ENCODE measurements at regions not wholly inside any gene's neighbourhood (a gene's known extent, or its start where the extent isn't known, plus 50 kb on each side); places are given as distances from the start of the nearest gene placed in this dataset.

- no peak for DNase-seq (ENCODE audit: low read depth)
Measured at GRCh38 chr10:128617532-128617931, 491.3 kb upstream of the MKI67 start.

- no peak for DNase-seq (ENCODE audit: low read depth)
Measured at GRCh38 chr10:128622706-128623105, 496.5 kb upstream of the MKI67 start.

- DNase-seq (ENCODE audit: low read depth) = no peak
Measured at GRCh38 chr10:128623776-128624175, 497.6 kb upstream of the MKI67 start.

DNA sequence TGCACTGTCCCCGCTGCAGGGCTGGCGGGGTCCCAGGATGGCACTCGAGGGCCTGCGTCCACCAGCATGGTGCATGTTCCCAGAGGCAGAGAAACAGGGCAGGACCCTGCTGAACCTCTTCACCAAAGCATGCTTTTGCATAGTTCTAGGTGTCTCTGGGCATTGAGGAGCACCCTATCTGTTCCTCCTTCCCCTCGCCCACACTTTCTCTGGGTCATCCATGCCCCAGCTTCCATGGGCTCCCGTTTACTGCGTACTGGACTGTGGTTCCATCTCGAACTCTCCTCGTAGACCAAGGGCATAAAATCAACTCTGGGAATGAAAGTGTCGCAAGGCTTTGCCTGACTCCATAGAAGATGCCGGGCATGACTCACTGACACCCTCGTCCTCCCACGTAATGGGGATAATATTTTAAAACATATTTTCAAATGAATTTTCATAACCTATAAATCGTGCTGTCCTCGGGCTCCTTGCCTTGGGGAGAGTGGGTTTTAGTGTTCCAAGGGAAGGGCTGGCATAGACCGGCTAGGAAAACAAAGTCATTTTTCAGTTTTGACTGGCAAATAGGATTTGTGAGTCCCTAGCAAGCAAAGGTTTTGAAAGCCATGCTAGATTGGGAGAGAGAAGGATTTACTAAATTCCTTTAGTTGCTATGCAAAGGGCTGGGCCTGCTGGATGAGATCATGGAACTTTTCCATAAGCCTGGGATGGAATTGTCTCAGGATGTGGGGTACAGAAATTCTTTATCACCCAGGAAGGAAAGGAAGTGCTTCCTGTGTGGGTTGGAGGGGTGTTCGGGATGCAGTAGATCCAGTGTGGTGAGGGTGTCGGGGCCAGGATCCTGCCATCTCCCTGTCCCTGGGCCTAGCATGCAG, 498.7 kb upstream of the MKI67 start:
- no peak for DNase-seq (ENCODE audit: low read depth)

- DNase-seq (ENCODE audit: low read depth) = no peak
Measured at GRCh38 chr10:128625926-128626325, 499.7 kb upstream of the MKI67 start.

- no peak for DNase-seq (ENCODE audit: low read depth)
Measured at GRCh38 chr10:128626397-128627000, 500.3 kb upstream of the MKI67 start.

DNA sequence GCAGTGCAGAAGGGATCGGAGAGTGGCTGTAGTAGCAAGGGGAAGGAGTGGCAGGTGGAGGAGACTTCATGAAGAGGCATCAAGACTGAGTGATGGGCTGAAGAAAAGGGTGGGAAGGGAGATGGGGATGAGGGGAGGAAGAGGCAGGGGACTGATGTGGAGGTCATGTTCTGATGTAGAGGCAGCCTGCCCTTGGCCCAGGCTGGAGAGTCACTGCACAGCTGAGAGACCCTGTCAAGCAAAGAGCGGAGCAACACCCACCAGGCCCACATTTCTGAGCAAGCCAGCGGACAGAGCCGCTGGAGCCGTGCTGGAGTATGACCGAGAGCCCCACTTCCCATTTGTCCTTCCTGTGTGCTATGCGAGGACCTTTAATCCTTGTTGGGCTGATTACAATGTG, 501.6 kb upstream of the MKI67 start:
- no peak for DNase-seq (ENCODE audit: low read depth)

DNA sequence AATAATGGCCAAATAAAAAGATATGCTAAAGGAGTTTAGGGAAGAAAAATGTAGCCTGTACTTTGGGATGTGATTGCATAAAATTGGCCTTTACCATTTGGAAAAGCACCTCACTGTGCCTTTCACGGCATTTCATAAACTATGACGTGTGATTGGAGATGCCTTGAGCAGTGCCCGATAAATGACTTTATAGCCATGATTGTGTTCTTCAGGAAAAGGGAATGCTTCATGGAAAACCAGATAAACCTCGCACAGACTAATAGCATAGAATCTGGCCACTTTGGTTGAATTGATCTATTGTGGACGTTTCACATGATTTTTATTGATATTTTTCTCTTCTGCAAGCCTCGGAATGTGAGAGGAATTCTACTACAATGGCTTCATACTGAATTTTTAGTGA, 502.0 kb upstream of the MKI67 start:
- no peak for DNase-seq (ENCODE audit: low read depth)

DNA sequence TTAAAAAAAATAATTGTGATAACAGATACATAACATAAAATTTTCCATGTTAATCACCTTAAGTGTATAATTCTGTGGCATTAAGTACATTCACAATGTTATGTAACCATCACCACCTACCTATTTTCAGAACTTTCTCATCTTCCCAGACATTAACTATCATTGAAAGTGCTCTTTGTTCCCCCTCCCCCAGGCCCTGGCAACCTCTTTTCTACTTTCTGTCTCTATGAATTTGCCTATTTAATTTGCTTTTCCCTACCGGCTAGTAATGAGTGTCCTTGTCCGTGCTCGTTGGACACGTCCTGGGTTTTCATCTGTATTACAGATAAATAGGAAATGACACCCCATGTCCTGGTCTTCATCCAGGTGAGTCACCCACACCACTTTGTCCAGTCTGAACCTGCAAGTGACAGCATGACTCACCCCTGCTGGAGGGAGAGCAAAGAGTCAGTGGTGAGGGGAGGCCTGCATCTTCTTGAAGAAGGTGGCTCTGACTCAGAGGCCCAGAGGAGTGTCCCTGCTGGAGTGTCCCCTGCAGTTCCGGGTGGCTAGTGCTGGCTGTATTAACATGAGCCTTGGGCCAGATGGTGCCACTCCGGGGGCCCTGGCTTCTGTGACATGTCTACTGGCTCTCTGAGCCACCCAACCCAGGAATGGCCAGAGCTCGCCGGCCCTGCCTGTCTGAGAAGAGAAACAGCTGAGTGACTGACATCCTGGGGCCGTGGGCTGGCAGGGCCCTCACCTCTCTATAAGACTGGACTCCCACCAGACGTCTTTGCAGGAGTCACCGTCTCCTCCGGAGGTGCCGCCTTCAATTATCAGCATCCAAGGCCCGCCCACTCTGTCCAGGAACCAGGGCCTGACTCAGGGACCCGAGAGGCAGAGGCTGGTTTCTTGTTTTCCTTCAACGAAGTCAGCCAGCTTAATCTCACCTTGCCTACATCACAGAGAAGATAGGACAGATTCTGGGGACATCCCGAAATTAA, 503.2 kb upstream of the MKI67 start:
- no peak for DNase-seq (ENCODE audit: low read depth)

DNA sequence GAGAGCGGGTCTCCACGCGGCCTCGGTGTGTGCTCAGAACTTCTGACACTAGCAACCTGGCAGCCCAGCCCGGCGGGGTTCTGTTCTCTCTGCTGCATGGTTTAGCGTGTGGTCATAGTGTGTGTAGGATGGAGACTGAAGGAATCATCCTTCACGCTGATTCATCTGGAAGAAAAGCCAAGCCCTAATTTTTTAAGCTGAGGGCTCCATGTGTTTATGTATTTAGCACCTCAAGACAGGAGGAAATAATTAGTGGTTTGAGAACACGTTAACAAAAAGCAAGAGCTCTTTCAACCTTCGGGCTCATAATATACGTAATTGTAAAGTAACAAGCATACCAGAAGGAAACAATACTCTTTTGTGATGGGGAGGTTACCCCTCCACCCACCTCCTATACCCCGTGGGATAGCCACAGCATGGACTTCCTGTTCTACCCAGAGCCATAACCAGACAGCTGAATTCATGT, 504.6 kb upstream of the MKI67 start:
- DNase-seq (ENCODE audit: low read depth) = no peak

DNA sequence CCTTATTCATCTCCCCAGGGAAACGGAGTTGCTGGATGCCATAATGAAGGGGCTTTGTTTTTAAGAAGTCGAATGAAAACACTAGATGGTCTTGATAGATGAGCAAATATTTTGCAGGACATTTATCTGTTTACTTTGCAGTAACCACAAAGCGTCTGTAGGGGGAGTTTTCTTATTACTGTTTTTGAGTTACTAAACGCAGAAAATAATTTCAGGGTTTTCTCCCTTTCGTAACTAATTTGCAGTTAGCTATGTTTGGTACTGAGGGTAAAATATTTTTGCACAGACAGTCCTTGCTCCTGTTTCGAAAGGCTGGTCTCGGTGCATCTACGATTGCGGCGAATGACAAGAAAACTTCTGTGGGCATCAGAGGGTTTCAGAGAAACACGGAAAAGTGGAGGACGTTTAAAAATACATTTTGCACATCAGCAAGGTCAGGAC, 505.6 kb upstream of the MKI67 start:
- no peak for DNase-seq (ENCODE audit: low read depth)

- DNase-seq (ENCODE audit: low read depth) = no peak
Measured at GRCh38 chr10:128632694-128633093, 506.5 kb upstream of the MKI67 start.

DNA sequence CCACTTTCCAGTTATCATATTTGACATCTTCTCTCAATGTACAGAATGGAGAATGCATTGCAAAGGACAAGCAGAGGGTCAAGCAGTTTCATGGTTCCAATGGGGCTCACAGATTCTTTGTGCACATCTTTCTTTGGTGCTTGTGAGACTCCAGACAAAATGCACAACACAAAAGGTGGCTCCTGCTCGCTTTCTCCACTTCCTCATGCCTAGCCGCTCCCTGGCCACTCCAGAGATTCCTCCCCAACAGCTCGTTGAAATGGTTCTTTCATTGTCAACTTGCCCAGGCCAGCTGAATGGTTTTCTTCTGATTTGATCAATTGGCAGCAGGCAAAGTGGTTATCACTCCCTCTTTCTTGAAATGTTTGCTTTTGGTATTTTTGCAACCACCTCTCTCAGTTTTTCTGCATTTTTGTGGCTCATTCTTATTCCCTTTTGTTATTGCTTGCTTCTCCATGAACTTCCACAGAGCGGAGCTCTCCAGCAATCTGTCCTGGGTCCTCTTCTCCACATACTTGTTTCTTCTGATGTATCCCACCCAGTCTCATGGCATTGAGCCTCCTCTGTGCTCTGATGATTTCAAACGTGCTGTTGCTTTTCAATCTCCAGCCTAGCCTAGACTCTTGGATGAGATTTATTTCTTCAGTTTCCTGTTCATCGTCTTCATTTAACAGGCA, 507.8 kb upstream of the MKI67 start:
- DNase-seq (ENCODE audit: low read depth) = no peak

- DNase-seq (ENCODE audit: low read depth) = no peak
Measured at GRCh38 chr10:128642023-128642422, 515.8 kb upstream of the MKI67 start.

- no peak for DNase-seq (ENCODE audit: low read depth)
Measured at GRCh38 chr10:128642502-128642901, 516.3 kb upstream of the MKI67 start.

- DNase-seq (ENCODE audit: low read depth) = no peak
Measured at GRCh38 chr10:128643658-128644057, 517.4 kb upstream of the MKI67 start.

GRCh38 chr10:128645486-128645885, 519.3 kb upstream of the MKI67 start:
- DNase-seq (ENCODE audit: low read depth) = no peak

DNA sequence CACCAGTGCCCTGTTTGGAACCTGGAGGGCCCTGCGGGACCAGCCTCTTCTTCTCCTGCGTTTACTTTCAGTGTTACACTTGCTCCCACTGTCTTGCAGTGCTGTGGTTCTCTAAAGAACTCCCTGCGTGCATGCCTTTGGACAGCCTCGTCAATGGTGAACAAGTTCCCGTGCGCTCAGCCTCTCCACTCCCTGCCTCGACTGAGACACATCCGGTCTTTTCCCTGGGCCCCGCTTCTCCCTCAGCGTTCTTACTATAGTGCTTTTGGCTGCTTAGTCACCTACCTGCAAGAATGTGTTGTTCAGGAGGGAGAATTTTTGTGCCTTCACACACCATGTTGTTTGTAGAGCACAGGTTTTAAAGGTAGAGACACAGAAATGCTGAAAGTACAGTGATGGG, 520.7 kb upstream of the MKI67 start:
- no peak for DNase-seq (ENCODE audit: low read depth)

GRCh38 chr10:128657548-128657947, 531.3 kb upstream of the MKI67 start:
- DNase-seq (ENCODE audit: low read depth) = no peak

DNA sequence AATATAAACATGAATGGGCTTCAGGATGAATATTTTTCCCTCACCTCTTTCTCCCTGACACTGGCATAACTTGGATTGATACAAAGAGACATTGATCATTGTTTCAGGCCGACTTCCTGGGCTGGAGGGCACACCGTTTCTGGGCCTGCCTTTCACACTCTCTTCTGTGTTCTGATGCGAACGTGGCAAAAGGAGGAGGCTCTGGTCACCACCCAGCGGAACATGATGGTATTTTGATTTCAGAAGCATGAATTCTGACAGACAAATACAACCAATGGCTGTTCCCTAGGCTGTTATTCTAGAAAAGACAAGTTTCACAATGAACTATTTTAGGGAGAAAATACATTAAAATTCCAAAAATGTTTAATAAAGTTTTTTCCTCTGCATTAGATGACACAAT, 534.5 kb upstream of the MKI67 start:
- no peak for DNase-seq (ENCODE audit: low read depth)

- no peak for DNase-seq (ENCODE audit: low read depth)
Measured at GRCh38 chr10:128661404-128662197, 535.4 kb upstream of the MKI67 start.
